ENCODE measurements at regions not wholly inside any gene's neighbourhood (a gene's known extent, or its start where the extent isn't known, plus 50 kb on each side); places are given as distances from the start of the nearest gene placed in this dataset.
"Not testable (repeated sequence)": the region's sequence is repeated elsewhere in the genome, so short reads cannot be mapped to it uniquely, and the experiment has no call there.

DNA sequence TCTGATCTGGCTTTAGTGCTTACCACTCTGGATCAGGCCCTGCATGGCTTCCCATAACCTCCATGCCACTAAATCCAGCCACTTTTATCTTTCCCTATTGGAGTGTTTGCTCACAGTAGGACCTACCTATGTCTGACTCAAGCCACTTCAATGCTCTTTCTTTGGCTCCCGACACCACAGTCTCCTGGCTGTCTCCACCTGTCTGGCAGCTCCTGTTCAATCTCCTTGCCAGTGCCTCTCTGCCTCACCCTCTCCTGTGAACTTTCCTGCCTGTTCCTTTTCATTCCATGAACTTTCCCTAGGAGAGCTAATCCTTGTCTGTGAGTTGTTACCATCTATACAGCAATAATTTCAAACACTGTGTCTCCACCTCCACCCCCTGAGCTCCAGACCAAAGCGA lies 82.6 kb upstream of the UCN3 start:
- ChIA-PET CTCF (interaction anchor here (0.6 kb wide), 1 partner anchor 71 kb away, joined by 5 read pairs; no protein-coding TSS in a partner anchor), POLR2A (no interaction called here)
- DNase-seq (ENCODE audit: extremely low spot score): no peak

DNA sequence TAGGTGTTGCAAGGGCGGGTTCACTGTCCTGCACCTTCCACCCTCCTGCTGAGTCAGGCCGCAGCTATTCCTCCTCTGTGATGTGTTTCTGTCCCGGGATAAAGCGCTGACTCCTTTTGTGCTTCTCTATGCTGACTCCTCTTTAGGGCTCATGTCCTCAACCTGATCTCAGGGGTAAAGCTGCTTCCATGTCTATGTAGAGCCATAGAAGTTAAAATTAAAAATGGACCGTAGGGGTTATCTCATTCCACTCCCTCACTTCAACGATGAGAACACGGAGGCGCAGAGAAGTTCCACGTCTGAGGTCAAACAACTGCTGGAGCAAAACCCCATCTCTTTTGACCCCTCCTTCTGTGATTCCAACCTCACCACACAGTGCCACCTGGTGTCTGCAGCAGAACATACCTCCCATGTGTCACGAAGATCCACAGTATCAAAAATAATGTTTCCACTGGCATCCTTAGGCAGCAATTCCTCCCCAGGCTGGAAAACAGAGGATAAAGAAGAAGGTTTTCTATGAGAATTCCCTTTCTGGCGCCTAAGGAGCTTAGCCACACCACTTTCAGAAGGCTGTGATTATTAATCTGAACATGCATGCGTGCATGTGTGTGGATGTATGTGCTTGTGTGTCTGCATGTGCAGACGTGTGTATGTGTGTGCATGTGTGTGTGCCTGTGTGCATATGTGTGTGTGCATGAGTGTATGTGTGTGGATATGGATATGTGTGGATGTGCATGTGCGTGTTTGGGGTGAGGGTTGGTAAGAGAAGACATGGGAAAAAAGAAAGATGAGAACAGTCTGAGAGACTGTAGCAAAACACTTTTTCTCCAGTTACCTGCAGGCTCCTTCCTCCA lies 81.2 kb upstream of the UCN3 start:
- CTCF ChIA-PET: interaction anchor here (1.0 kb wide), 2 partner anchors 433 to 447 kb away, joined by 3 to 8 read pairs; no protein-coding TSS in a partner anchor
- TF ChIP-seq FOXA1 (IDR thresholded peaks at IDR 0.05): no peak
- TF ChIP-seq FOXM1 (IDR thresholded peaks at IDR 0.05; ENCODE audit: borderline replicate concordance): no peak
- no peak for TF ChIP-seq HDGF (IDR thresholded peaks at IDR 0.05; ENCODE audit: borderline replicate concordance)
- no peak for TF ChIP-seq ZNF384 (IDR thresholded peaks at IDR 0.05)
- no peak for TF ChIP-seq BHLHE40 (IDR thresholded peaks at IDR 0.05; ENCODE audit: borderline replicate concordance)
- TF ChIP-seq FOXK2 (IDR thresholded peaks at IDR 0.05): no peak
- no peak for TF ChIP-seq NFRKB (IDR thresholded peaks at IDR 0.05)
- no peak for TF ChIP-seq SUZ12 (IDR thresholded peaks at IDR 0.05)
- TF ChIP-seq CTBP1 (IDR thresholded peaks at IDR 0.05; ENCODE audit: borderline replicate concordance): no peak
- TF ChIP-seq L3MBTL2 (conservative IDR thresholded peaks at IDR 0.05): no peak
- TF ChIP-seq TARDBP (IDR thresholded peaks at IDR 0.05): no peak
- no peak for TF ChIP-seq SP1 (IDR thresholded peaks at IDR 0.05)
- TF ChIP-seq ELF4 (IDR thresholded peaks at IDR 0.05): no peak
- no peak for TF ChIP-seq PKNOX1 (IDR thresholded peaks at IDR 0.05)
- TF ChIP-seq ARNT (IDR thresholded peaks at IDR 0.05): no peak
- no peak for TF ChIP-seq LEF1 (IDR thresholded peaks at IDR 0.05; ENCODE audit: borderline replicate concordance)
- POLR2A ChIA-PET: no interaction called here
- peak; percentile 48 for DNase-seq (ENCODE audit: extremely low spot score)

More for the DNA sequence above, 82.6 kb upstream of the UCN3 start:
- no peak for TF ChIP-seq HDGF (IDR thresholded peaks at IDR 0.05; ENCODE audit: borderline replicate concordance)
- no peak for TF ChIP-seq CTBP1 (IDR thresholded peaks at IDR 0.05; ENCODE audit: borderline replicate concordance)
- no peak for TF ChIP-seq FOXM1 (IDR thresholded peaks at IDR 0.05; ENCODE audit: borderline replicate concordance)
- no peak for TF ChIP-seq ZNF384 (IDR thresholded peaks at IDR 0.05)
- TF ChIP-seq L3MBTL2 (conservative IDR thresholded peaks at IDR 0.05): no peak
- no peak for TF ChIP-seq FOXK2 (IDR thresholded peaks at IDR 0.05)
- no peak for TF ChIP-seq LEF1 (IDR thresholded peaks at IDR 0.05; ENCODE audit: borderline replicate concordance)
- no peak for TF ChIP-seq ARNT (IDR thresholded peaks at IDR 0.05)
- no peak for TF ChIP-seq TARDBP (IDR thresholded peaks at IDR 0.05)

- no peak for TF ChIP-seq L3MBTL2 (conservative IDR thresholded peaks at IDR 0.05)
- TF ChIP-seq SUZ12 (IDR thresholded peaks at IDR 0.05): no peak
- no peak for TF ChIP-seq ZNF384 (IDR thresholded peaks at IDR 0.05)
- no peak for TF ChIP-seq SP1 (IDR thresholded peaks at IDR 0.05)
- no peak for TF ChIP-seq FOXK2 (IDR thresholded peaks at IDR 0.05)
- TF ChIP-seq FOXA1 (IDR thresholded peaks at IDR 0.05): no peak
- TF ChIP-seq ARNT (IDR thresholded peaks at IDR 0.05): no peak
- no peak for TF ChIP-seq PKNOX1 (IDR thresholded peaks at IDR 0.05)
- TF ChIP-seq NFRKB (IDR thresholded peaks at IDR 0.05): no peak
- DNase-seq (ENCODE audit: extremely low spot score): no peak
- CTCF ChIA-PET: interaction anchor here (0.6 to 1.0 kb wide), 3 partner anchors 13 to 448 kb away, joined by 3 to 5 read pairs (median 3); no protein-coding TSS in a partner anchor
- POLR2A ChIA-PET: no interaction called here
These were observed 80.3 kb upstream of the UCN3 start for GRCh38 chr10:5284311-5285057.

GRCh38 chr10:5285186-5285585 lies 79.6 kb upstream of the UCN3 start:
- CTCF ChIA-PET: interaction anchor here (0.6 kb wide), 1 partner anchor 116 kb away, joined by 3 read pairs; no protein-coding TSS in a partner anchor
- DNase-seq (ENCODE audit: extremely low spot score): no peak
- TF ChIP-seq HDGF (IDR thresholded peaks at IDR 0.05; ENCODE audit: borderline replicate concordance) (no peak), FOXA1 (IDR thresholded peaks at IDR 0.05) (no peak), SUZ12 (IDR thresholded peaks at IDR 0.05) (no peak), FOXK2 (IDR thresholded peaks at IDR 0.05) (no peak)
- POLR2A ChIA-PET: no interaction called here

GRCh38 chr10:5288359-5288758 lies 76.4 kb upstream of the UCN3 start:
- TF ChIP-seq LEF1 (IDR thresholded peaks at IDR 0.05; ENCODE audit: borderline replicate concordance): no peak
- DNase-seq (ENCODE audit: extremely low spot score): no peak
- CTCF ChIA-PET: no interaction called here
- POLR2A ChIA-PET: no interaction called here

- POLR2A ChIA-PET; CTCF ChIA-PET; DNase-seq (ENCODE audit: extremely low spot score): not testable (repeated sequence)
These were observed 75.5 kb upstream of the UCN3 start for GRCh38 chr10:5289228-5289627.

DNA sequence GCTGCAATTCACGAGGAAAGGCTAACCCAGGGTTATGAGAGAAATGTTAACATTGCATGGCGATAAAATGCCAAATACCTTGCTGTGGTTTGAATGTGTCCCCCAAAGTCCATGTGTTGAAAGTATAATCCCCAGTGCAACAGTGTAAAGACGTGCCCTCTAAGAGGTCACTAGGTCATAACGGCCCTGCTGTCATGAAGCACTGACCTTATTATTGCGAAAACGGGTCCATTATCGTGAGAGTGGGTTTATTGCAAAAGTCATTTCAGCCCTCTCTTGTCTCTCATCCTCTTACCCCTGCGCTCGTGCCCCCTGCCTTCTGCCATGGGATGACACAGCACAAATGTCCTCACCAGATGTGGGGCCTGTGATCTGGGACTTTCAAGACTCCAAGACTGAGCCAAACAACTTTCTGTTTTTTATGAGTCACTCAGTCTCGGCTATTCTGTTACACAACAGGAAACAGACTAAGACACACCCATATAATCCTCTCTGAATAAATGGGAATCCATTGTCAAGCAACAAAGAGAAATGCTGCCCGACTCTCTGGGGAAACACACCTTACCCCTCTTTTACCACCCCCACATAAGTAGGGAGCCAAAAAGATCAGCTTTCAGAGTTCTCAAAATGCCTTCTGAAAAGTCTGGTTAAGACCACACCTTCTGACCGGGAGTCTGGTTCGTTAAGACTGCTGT lies 73.1 kb upstream of the UCN3 start:
- CTCF ChIA-PET: no interaction called here
- POLR2A ChIA-PET: no interaction called here
- DNase-seq (ENCODE audit: extremely low spot score): no peak
- no peak for TF ChIP-seq TARDBP (IDR thresholded peaks at IDR 0.05)
- TF ChIP-seq FOXK2 (IDR thresholded peaks at IDR 0.05): no peak
- TF ChIP-seq L3MBTL2 (conservative IDR thresholded peaks at IDR 0.05): no peak
- TF ChIP-seq SUZ12 (IDR thresholded peaks at IDR 0.05): no peak
- no peak for TF ChIP-seq LEF1 (IDR thresholded peaks at IDR 0.05; ENCODE audit: borderline replicate concordance)
